ENCODE measurements at regions not wholly inside any gene's neighbourhood (a gene's known extent, or its start where the extent isn't known, plus 50 kb on each side); places are given as distances from the start of the nearest gene placed in this dataset.

DNA sequence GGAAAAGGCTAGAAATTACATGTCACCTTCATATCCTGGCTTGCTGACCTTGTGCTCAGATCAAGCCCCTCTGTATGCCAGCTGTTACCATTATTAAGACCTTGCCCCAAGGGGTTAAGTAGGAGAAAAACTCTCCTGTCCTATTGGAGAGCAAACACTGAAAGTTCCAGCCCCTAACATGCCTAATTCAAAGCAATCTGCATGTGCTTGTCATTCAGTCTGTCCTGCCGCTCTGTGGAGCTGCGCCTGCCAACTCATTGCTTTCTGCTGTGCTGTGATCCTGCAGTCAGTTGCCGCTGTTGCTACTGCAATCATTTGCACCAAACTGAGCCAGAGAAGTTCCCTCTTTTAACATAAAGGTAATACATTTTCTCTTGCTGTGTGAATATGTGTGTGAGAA lies 113.4 kb downstream of the DISP1 start (continued):
- TF ChIP-seq ZBTB6 (tag by site-specific recombination; IDR thresholded peaks at IDR 0.05), result no peak
- TF ChIP-seq GLIS1 (tag by site-specific recombination; IDR thresholded peaks at IDR 0.05), result no peak
- TF ChIP-seq KLF17 (tag by site-specific recombination; IDR thresholded peaks at IDR 0.05), result no peak
- TF ChIP-seq ZNF837 (tag by site-specific recombination; IDR thresholded peaks at IDR 0.05), result no peak
- no peak for TF ChIP-seq ZNF155 (tag by site-specific recombination; IDR thresholded peaks at IDR 0.05)
- TF ChIP-seq ZNF629 (tag by site-specific recombination; IDR thresholded peaks at IDR 0.05), result no peak
- TF ChIP-seq ZNF704 (tag by site-specific recombination; IDR thresholded peaks at IDR 0.05), result no peak
- TF ChIP-seq ZNF426 (tag by site-specific recombination; IDR thresholded peaks at IDR 0.05), result no peak
- no peak for TF ChIP-seq ZNF248 (tag by site-specific recombination; IDR thresholded peaks at IDR 0.05)
- peak; percentile 15; the same call in 1 of the 2 replicates for TF ChIP-seq MZF1 (tag by site-specific recombination; IDR thresholded peaks at IDR 0.05; ENCODE audit: borderline replicate concordance)

DNA sequence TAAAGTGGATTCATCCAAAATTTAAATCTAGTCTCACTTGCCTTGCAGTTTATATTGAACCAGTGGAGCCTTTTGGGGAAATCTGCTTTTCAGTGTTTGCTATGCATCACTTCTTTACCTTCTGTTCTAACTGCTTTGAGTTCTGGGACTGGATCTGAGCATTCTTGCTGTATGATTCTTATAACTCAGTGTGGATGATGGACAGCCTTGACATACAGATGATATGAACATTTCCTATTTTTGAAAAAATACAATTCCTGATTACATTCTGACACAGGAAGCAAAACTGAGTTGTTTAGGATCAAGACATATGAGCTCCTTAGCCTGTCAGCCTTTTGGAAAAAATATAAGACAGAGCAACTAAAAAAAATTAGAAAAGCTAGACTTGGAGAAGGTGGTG lies 115.2 kb downstream of the DISP1 start:
- H3K4me3 ChIP-seq (ENCODE audit: low read depth, low read length), result no peak overlapping the region
- H3K27ac ChIP-seq (ENCODE audit: extremely low read depth, low read depth, low read length), result no peak overlapping the region
- no peaks in the 10 kb centered on the region for H3K36me3 ChIP-seq (ENCODE audit: control insufficient read depth in 2 of 2, insufficient read depth in 1 of 2, low read length in 2 of 2)
- TF ChIP-seq ZNF692 (tag by site-specific recombination; IDR thresholded peaks at IDR 0.05) (no peak), ZNF776 (tag by site-specific recombination; IDR thresholded peaks at IDR 0.05; ENCODE audit: borderline replicate concordance) (no peak), ZNF274 (IDR thresholded peaks at IDR 0.05; ENCODE audit: low read length) (no peak), ZNF274 (tag by site-specific recombination; IDR thresholded peaks at IDR 0.05; ENCODE audit: borderline replicate concordance) (no peak), SP2 (tag by site-specific recombination; IDR thresholded peaks at IDR 0.05) (no peak), ZNF624 (tag by site-specific recombination; IDR thresholded peaks at IDR 0.05) (no peak), ZNF416 (tag by site-specific recombination; IDR thresholded peaks at IDR 0.05) (no peak), ZNF394 (tag by site-specific recombination; IDR thresholded peaks at IDR 0.05; ENCODE audit: borderline replicate concordance) (no peak)
- TF ChIP-seq, protein P1, sequence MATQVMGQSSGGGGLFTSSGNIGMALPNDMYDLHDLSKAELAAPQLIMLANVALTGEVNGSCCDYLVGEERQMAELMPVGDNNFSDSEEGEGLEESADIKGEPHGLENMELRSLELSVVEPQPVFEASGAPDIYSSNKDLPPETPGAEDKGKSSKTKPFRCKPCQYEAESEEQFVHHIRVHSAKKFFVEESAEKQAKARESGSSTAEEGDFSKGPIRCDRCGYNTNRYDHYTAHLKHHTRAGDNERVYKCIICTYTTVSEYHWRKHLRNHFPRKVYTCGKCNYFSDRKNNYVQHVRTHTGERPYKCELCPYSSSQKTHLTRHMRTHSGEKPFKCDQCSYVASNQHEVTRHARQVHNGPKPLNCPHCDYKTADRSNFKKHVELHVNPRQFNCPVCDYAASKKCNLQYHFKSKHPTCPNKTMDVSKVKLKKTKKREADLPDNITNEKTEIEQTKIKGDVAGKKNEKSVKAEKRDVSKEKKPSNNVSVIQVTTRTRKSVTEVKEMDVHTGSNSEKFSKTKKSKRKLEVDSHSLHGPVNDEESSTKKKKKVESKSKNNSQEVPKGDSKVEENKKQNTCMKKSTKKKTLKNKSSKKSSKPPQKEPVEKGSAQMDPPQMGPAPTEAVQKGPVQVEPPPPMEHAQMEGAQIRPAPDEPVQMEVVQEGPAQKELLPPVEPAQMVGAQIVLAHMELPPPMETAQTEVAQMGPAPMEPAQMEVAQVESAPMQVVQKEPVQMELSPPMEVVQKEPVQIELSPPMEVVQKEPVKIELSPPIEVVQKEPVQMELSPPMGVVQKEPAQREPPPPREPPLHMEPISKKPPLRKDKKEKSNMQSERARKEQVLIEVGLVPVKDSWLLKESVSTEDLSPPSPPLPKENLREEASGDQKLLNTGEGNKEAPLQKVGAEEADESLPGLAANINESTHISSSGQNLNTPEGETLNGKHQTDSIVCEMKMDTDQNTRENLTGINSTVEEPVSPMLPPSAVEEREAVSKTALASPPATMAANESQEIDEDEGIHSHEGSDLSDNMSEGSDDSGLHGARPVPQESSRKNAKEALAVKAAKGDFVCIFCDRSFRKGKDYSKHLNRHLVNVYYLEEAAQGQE (tag by site-specific recombination; IDR thresholded peaks at IDR 0.05), result no peak
- POLR2A ChIA-PET, result no interaction called here
- CTCF ChIA-PET, result interaction anchor here (1.5 kb wide), 1 partner anchor 160 kb away, joined by 3 read pairs; no protein-coding TSS in a partner anchor
- H3K4me1 ChIP-seq (ENCODE audit: control insufficient read depth, insufficient read depth, low read length), result peaks cover 8% of the 10 kb centered on the region; the same call in 1 of the 2 replicates
- no peaks in the 10 kb centered on the region for H3K9me3 ChIP-seq (ENCODE audit: control insufficient read depth, insufficient read depth, low read depth, low read length)
